GM12878 (cell line): ENCODE measurements at regions not wholly inside any gene's neighbourhood (a gene's known extent, or its start where the extent isn't known, plus 50 kb on each side); places are given as distances from the start of the nearest gene placed in this dataset.

Source experiments
- ATAC-seq: fragments of 200-7000 bp; cut with Tn5 transposase; 3 replicates; pipeline ENCODE4 v1.9.1; 2020; ENCODE audit warnings: mild to moderate bottlenecking, moderate library complexity
- BruUV-seq: library from RNA; stranded (reverse); fragments of 400-500 nt; replicated peaks from 2 replicates; lab custom pipeline; 2021; lab: Mats Ljungman, UMichigan
- CTCF ChIA-PET: fragments of 300-600 bp; sonication (Branson Sonifier 250); formaldehyde crosslinking; extraction: SDS; loops from one replicate; lab custom pipeline; 2021; ENCODE audit warnings: inconsistent platforms; lab: Yijun Ruan, JAX
- POLR2A ChIA-PET: fragments of 350-600 bp; formaldehyde crosslinking; extraction: SDS; loops from one replicate; lab custom pipeline; 2021; ENCODE audit warnings: inconsistent platforms; lab: Charles Lee
- RAD21 ChIA-PET: fragments of 300-600 bp; sonication (Branson Sonifier 250); formaldehyde crosslinking; loops from one replicate; lab custom pipeline; 2023; ENCODE audit warnings: antibody characterized with exemption; ENCODE audit not compliant: unreplicated experiment; lab: Charles Lee
- SMC1A ChIA-PET: fragments of 300-600 bp; sonication (Branson Sonifier 250); formaldehyde crosslinking; loops from one replicate; lab custom pipeline; 2023; ENCODE audit not compliant: unreplicated experiment, uncharacterized antibody; lab: Charles Lee
- DNase-seq: peaks from one replicate; pipeline ENCODE4 v3.0.0-alpha.2; 2011; ENCODE audit warnings: low read depth, low spot score
- FAIRE-seq: peaks from 3 replicates; lab custom pipeline; 2011; peaks lifted over from hg19 to GRCh38; lab: Jason Lieb, UNC
- H2AFZ ChIP-seq: 2 replicates; pipeline ENCODE4 v1.6.0; 2011; ENCODE audit warnings: low read depth, low read length, control low read depth; ENCODE audit not compliant: control insufficient read depth
- H3K27ac ChIP-seq: 2 replicates; pipeline ENCODE4 v1.5.1; 2011; ENCODE audit warnings: control low read depth; ENCODE audit not compliant: control insufficient read depth, insufficient read depth
- H3K27me3 ChIP-seq, 2 experiments: replicated peaks in 1 of 2; 2 replicates each; pipeline versions ENCODE4 v1.6.0 to v1.6.1; 2011; ENCODE audit warnings: low read length in 1 of 2; ENCODE audit not compliant: control insufficient read depth in 2 of 2, insufficient read depth in 2 of 2
- H3K36me3 ChIP-seq, 2 experiments: 2 replicates each; pipeline ENCODE4 v1.5.1; 2011; ENCODE audit warnings: low read length in 1 of 2; ENCODE audit not compliant: control insufficient read depth in 2 of 2, insufficient read depth in 2 of 2
- H3K4me1 ChIP-seq: 2 replicates; pipeline ENCODE4 v1.6.1; 2011; ENCODE audit warnings: mild to moderate bottlenecking, low read length, moderate library complexity, mixed read lengths; ENCODE audit not compliant: control insufficient read depth, insufficient read depth
- H3K4me2 ChIP-seq: 2 replicates; pipeline ENCODE4 v1.6.0; 2011; ENCODE audit warnings: control low read depth; ENCODE audit not compliant: control insufficient read depth, insufficient read depth
- H3K4me3 ChIP-seq: fragments of 200-600 bp; sonication (generic); 2 replicates; pipeline ENCODE4 v1.5.1; 2016
- H3K79me2 ChIP-seq: 2 replicates; pipeline ENCODE4 v1.6.0; 2011; ENCODE audit warnings: low read length; ENCODE audit not compliant: control insufficient read depth, insufficient read depth
- H3K9ac ChIP-seq: 2 replicates; pipeline ENCODE4 v1.8.0; 2011; ENCODE audit warnings: low read length, control low read depth, mixed read lengths; ENCODE audit not compliant: control insufficient read depth, insufficient read depth
- H3K9me3 ChIP-seq: replicated peaks from 3 replicates; pipeline ENCODE4 v1.5.1; 2011; ENCODE audit warnings: mild to moderate bottlenecking, low read length; ENCODE audit not compliant: control insufficient read depth, insufficient read depth
- H4K20me1 ChIP-seq: 2 replicates; pipeline ENCODE4 v1.6.0; 2011; ENCODE audit not compliant: control insufficient read depth, insufficient read depth
- ASH2L ChIP-seq: fragments of 300-600, 200-600 bp; sonication (generic); IDR thresholded peaks from 2 replicates; pipeline ENCODE4 v1.6.1; 2017; ENCODE audit warnings: low read depth, mild to moderate bottlenecking, borderline replicate concordance
- FOXM1 ChIP-seq: IDR thresholded peaks from 2 replicates; pipeline ENCODE4 v1.6.1; 2012; ENCODE audit warnings: low read depth, mild to moderate bottlenecking, inconsistent platforms, low read length, moderate library complexity
- RELA ChIP-seq: fragments of 450-650 bp; IDR thresholded peaks from 2 replicates; pipeline ENCODE4 v1.8.0; 2014; ENCODE audit warnings: borderline replicate concordance; ENCODE audit not compliant: partially characterized antibody
- RUNX3 ChIP-seq: IDR thresholded peaks from 2 replicates; pipeline ENCODE4 v1.6.1; 2012; ENCODE audit warnings: low read length, inconsistent platforms
- WGBS: methylation state at CpG from one replicate; pipeline ENCODE4 v1.1.6; 2016; ENCODE audit warnings: low lambda C conversion rate; ENCODE audit not compliant: insufficient replicate concordance, insufficient coverage; ENCODE audit errors: missing lambda C conversion rate; 5-methylcytosine and 5-hydroxymethylcytosine counted together
- in situ Hi-C: fragments of 300-500 bp; cut with MboI; formaldehyde crosslinking; loops from 9 replicates; pipeline ENCODE4 v1.14.3; 2018; ENCODE audit warnings: mixed read lengths
- intact Hi-C: fragments of 100-400 bp; cut with micrococcal nuclease; formaldehyde crosslinking; loops from one replicate; pipeline ENCODE4 v1.14.2; 2022; ENCODE audit not compliant: unreplicated experiment
- TF ChIP-seq, protein P1 (sequence below): IDR thresholded peaks from 2 replicates; pipeline ENCODE4 v1.6.1; 2012; ENCODE audit warnings: improper control_type of control experiment, low read depth, low read length; ENCODE audit not compliant: insufficient replicate concordance
- TF ChIP-seq, protein P2 (sequence below): fragments of 450-650 bp; IDR thresholded peaks from 2 replicates; pipeline ENCODE4 v1.6.1; 2017; ENCODE audit warnings: mild to moderate bottlenecking, moderate library complexity
- TF ChIP-seq, protein P3 (sequence below): fragments of 150-350 bp; IDR thresholded peaks from 2 replicates; pipeline ENCODE4 v1.6.1; 2014; ENCODE audit warnings: mild to moderate bottlenecking, low read depth, low read length

DNA sequence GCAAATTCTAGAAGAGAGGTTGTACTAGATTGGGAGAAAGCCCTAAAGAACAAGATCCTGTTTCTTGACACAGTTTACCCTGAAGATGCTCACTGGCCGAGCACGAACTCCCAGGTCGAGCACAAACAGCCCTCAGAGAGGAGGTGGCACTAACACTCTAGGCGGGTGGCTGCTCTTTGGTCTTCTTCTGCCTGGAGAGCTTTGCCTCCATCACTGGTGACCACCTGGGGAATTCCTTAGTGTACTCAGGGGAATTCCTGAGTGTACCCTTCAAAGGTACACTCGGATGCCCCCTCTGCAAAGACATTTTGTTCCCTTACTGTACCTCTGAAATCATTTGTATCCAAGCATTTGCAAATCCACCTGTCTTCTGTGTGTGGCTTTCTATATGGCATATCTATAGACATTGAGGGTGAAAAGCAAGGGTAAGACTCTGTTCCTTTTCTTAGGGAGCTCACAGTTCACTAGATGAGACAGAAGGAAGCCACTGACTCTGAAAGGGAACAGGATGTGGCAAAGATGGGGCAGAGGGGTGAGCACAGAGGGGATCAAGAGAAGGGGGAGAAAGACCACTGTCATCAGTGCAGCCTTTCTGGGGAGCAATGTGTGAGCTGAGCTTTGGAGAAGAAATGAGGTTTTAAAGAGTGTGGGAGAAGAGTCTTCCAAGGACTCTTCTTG lies 124.3 kb downstream of the GPCPD1 start (continued):
- TF ChIP-seq, protein P1, sequence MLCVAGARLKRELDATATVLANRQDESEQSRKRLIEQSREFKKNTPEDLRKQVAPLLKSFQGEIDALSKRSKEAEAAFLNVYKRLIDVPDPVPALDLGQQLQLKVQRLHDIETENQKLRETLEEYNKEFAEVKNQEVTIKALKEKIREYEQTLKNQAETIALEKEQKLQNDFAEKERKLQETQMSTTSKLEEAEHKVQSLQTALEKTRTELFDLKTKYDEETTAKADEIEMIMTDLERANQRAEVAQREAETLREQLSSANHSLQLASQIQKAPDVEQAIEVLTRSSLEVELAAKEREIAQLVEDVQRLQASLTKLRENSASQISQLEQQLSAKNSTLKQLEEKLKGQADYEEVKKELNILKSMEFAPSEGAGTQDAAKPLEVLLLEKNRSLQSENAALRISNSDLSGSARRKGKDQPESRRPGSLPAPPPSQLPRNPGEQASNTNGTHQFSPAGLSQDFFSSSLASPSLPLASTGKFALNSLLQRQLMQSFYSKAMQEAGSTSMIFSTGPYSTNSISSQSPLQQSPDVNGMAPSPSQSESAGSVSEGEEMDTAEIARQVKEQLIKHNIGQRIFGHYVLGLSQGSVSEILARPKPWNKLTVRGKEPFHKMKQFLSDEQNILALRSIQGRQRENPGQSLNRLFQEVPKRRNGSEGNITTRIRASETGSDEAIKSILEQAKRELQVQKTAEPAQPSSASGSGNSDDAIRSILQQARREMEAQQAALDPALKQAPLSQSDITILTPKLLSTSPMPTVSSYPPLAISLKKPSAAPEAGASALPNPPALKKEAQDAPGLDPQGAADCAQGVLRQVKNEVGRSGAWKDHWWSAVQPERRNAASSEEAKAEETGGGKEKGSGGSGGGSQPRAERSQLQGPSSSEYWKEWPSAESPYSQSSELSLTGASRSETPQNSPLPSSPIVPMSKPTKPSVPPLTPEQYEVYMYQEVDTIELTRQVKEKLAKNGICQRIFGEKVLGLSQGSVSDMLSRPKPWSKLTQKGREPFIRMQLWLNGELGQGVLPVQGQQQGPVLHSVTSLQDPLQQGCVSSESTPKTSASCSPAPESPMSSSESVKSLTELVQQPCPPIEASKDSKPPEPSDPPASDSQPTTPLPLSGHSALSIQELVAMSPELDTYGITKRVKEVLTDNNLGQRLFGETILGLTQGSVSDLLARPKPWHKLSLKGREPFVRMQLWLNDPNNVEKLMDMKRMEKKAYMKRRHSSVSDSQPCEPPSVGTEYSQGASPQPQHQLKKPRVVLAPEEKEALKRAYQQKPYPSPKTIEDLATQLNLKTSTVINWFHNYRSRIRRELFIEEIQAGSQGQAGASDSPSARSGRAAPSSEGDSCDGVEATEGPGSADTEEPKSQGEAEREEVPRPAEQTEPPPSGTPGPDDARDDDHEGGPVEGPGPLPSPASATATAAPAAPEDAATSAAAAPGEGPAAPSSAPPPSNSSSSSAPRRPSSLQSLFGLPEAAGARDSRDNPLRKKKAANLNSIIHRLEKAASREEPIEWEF, result no peak
- no peak for TF ChIP-seq FOXM1
- TF ChIP-seq RELA, result peak; percentile 58
- TF ChIP-seq RUNX3, result peak; percentile 42; the same call in 1 of the 2 replicates

DNA sequence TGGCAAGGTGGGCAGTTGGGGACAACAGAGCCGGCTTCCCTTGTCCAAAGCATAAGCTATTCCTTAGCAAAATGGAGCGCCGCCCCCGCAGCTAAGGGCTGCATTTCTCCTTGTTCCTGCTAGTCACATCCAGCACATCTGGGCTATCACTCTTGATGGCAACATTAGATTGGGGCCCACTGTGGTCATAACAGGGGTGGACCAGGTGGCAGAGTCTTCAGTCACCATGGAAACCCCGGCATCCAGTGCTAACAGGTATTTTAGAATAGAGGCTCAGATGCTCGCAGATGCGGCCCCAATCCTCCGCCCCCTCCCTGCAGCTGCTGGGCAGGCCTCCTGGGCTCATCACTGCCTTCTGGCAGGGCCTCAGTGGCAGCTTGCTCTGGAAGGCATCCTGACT lies 125.9 kb downstream of the GPCPD1 start:
- ChIA-PET CTCF (interaction anchor here (1.3 kb wide), 1 partner anchor 38 kb away, joined by 3 read pairs; no protein-coding TSS in a partner anchor), RAD21 (no interaction called here), SMC1A (no interaction called here), POLR2A (no interaction called here)
- H3K4me3 ChIP-seq, result no peak overlapping the region
- intact Hi-C loops (no loop called here), in situ Hi-C loops (no loop called here)
- ATAC-seq (no peak), DNase-seq (no peak), FAIRE-seq (no peak)
- H4K20me1 ChIP-seq, result no peaks in the 10 kb centered on the region
- BruUV-seq, result no TSS peak
- H3K9me3 ChIP-seq, result no peaks in the 10 kb centered on the region
- H3K36me3 ChIP-seq, result no peaks in the 10 kb centered on the region
- H3K4me2 ChIP-seq, result no peak overlapping the region
- 61% methylated on average over 8 of the region's 8 CpGs for WGBS
- H3K27me3 ChIP-seq, result no peaks in the 10 kb centered on the region
- no peaks in the 10 kb centered on the region for H3K79me2 ChIP-seq
- H2AFZ ChIP-seq, result no peak overlapping the region
- H3K4me1 ChIP-seq, result peaks cover 24% of the 10 kb centered on the region
- H3K9ac ChIP-seq, result no peak overlapping the region
- no peak overlapping the region for H3K27ac ChIP-seq
- TF ChIP-seq, protein P2, sequence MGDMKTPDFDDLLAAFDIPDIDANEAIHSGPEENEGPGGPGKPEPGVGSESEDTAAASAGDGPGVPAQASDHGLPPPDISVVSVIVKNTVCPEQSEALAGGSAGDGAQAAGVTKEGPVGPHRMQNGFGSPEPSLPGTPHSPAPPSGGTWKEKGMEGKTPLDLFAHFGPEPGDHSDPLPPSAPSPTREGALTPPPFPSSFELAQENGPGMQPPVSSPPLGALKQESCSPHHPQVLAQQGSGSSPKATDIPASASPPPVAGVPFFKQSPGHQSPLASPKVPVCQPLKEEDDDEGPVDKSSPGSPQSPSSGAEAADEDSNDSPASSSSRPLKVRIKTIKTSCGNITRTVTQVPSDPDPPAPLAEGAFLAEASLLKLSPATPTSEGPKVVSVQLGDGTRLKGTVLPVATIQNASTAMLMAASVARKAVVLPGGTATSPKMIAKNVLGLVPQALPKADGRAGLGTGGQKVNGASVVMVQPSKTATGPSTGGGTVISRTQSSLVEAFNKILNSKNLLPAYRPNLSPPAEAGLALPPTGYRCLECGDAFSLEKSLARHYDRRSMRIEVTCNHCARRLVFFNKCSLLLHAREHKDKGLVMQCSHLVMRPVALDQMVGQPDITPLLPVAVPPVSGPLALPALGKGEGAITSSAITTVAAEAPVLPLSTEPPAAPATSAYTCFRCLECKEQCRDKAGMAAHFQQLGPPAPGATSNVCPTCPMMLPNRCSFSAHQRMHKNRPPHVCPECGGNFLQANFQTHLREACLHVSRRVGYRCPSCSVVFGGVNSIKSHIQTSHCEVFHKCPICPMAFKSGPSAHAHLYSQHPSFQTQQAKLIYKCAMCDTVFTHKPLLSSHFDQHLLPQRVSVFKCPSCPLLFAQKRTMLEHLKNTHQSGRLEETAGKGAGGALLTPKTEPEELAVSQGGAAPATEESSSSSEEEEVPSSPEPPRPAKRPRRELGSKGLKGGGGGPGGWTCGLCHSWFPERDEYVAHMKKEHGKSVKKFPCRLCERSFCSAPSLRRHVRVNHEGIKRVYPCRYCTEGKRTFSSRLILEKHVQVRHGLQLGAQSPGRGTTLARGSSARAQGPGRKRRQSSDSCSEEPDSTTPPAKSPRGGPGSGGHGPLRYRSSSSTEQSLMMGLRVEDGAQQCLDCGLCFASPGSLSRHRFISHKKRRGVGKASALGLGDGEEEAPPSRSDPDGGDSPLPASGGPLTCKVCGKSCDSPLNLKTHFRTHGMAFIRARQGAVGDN, result no peak
- TF ChIP-seq, protein P3, sequence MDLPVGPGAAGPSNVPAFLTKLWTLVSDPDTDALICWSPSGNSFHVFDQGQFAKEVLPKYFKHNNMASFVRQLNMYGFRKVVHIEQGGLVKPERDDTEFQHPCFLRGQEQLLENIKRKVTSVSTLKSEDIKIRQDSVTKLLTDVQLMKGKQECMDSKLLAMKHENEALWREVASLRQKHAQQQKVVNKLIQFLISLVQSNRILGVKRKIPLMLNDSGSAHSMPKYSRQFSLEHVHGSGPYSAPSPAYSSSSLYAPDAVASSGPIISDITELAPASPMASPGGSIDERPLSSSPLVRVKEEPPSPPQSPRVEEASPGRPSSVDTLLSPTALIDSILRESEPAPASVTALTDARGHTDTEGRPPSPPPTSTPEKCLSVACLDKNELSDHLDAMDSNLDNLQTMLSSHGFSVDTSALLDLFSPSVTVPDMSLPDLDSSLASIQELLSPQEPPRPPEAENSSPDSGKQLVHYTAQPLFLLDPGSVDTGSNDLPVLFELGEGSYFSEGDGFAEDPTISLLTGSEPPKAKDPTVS, result no peak
- TF ChIP-seq ASH2L, result no peak
